Activated T-cell treated with anti-CD3 and anti-CD28 coated beads, Interleukin-2, amount 50 U/mL, for 4 hours (primary cell): ENCODE measurements at regions not wholly inside any gene's neighbourhood (a gene's known extent, or its start where the extent isn't known, plus 50 kb on each side); places are given as distances from the start of the nearest gene placed in this dataset.

Source experiments
- ATAC-seq, 2 donors: fragments of 200-7000 bp; cut with Tn5 transposase; one replicate each; pipeline ENCODE4 v1.10.0; 2021
- DNase-seq: peaks from one replicate; pipeline ENCODE4 v3.0.0-alpha.2; 2020
- H3K27me3 Mint-ChIP-seq: one replicate; pipeline ENCODE4 v1.8.0; 2021; ENCODE audit warnings: low read depth, mixed read lengths
- H3K36me3 Mint-ChIP-seq: one replicate; pipeline ENCODE4 v1.8.0; 2022; ENCODE audit warnings: mixed read lengths; ENCODE audit not compliant: insufficient read depth
- H3K4me1 Mint-ChIP-seq: one replicate; pipeline ENCODE4 v1.8.0; 2021; ENCODE audit warnings: low read depth, mixed read lengths
- H3K4me3 Mint-ChIP-seq: one replicate; pipeline ENCODE4 v1.8.0; 2021; ENCODE audit warnings: mild to moderate bottlenecking, moderate library complexity, mixed read lengths
- H3K9me3 Mint-ChIP-seq: one replicate; pipeline ENCODE4 v1.8.0; 2021; ENCODE audit warnings: mixed read lengths

GRCh38 chr15:96390986-96391385 is 60.5 kb downstream of the NR2F2 start:
- no peaks in the 10 kb centered on the region for H3K9me3 Mint-ChIP-seq
- DNase-seq (no peak), ATAC-seq (no peak)
- peaks cover 6% of the 10 kb centered on the region for H3K27me3 Mint-ChIP-seq
- H3K4me1 Mint-ChIP-seq: no peaks in the 10 kb centered on the region
- H3K4me3 Mint-ChIP-seq: no peak overlapping the region
- H3K36me3 Mint-ChIP-seq: no peaks in the 10 kb centered on the region

GRCh38 chr15:96392380-96393208 is 62.1 kb downstream of the NR2F2 start:
- Mint-ChIP-seq H3K36me3 (no peaks in the 10 kb centered on the region), H3K9me3 (no peaks in the 10 kb centered on the region), H3K4me1 (no peaks in the 10 kb centered on the region), H3K27me3 (peaks cover 8% of the 10 kb centered on the region), H3K4me3 (no peak overlapping the region)
- no peak for DNase-seq
- ATAC-seq: no peak

- no peaks in the 10 kb centered on the region for H3K4me1 Mint-ChIP-seq
- peaks cover 8% of the 10 kb centered on the region for H3K27me3 Mint-ChIP-seq
- ATAC-seq: no peak
- DNase-seq: no peak
- H3K4me3 Mint-ChIP-seq: no peak overlapping the region
- H3K9me3 Mint-ChIP-seq: no peaks in the 10 kb centered on the region
- no peaks in the 10 kb centered on the region for H3K36me3 Mint-ChIP-seq
Measured at GRCh38 chr15:96393209-96393513, 62.7 kb downstream of the NR2F2 start.

GRCh38 chr15:96395687-96396086 is 65.2 kb downstream of the NR2F2 start:
- Mint-ChIP-seq H3K4me1 (no peaks in the 10 kb centered on the region), H3K4me3 (no peak overlapping the region), H3K9me3 (no peaks in the 10 kb centered on the region), H3K27me3 (peaks cover 13% of the 10 kb centered on the region), H3K36me3 (no peaks in the 10 kb centered on the region)
- DNase-seq: no peak
- ATAC-seq: no peak

GRCh38 chr15:96398776-96399175 is 68.3 kb downstream of the NR2F2 start:
- Mint-ChIP-seq H3K27me3 (peaks cover 16% of the 10 kb centered on the region), H3K36me3 (no peaks in the 10 kb centered on the region), H3K4me1 (no peaks in the 10 kb centered on the region), H3K9me3 (no peaks in the 10 kb centered on the region), H3K4me3 (no peak overlapping the region)
- no peak for DNase-seq
- no peak for ATAC-seq

- no peaks in the 10 kb centered on the region for H3K36me3 Mint-ChIP-seq
- no peak for DNase-seq
- H3K4me1 Mint-ChIP-seq: no peaks in the 10 kb centered on the region
- no peak for ATAC-seq
- peaks cover 26% of the 10 kb centered on the region for H3K27me3 Mint-ChIP-seq
- H3K4me3 Mint-ChIP-seq: no peak overlapping the region
- H3K9me3 Mint-ChIP-seq: no peaks in the 10 kb centered on the region
Measured at GRCh38 chr15:96402403-96402802, 71.9 kb downstream of the NR2F2 start.

- H3K4me1 Mint-ChIP-seq: no peaks in the 10 kb centered on the region
- H3K9me3 Mint-ChIP-seq: no peaks in the 10 kb centered on the region
- H3K36me3 Mint-ChIP-seq: no peaks in the 10 kb centered on the region
- no peak for ATAC-seq
- H3K4me3 Mint-ChIP-seq: no peak overlapping the region
- peaks cover 31% of the 10 kb centered on the region for H3K27me3 Mint-ChIP-seq
- no peak for DNase-seq
Measured at GRCh38 chr15:96403071-96403470, 72.6 kb downstream of the NR2F2 start.

GRCh38 chr15:96403932-96404331 is 73.4 kb downstream of the NR2F2 start:
- no peaks in the 10 kb centered on the region for H3K4me1 Mint-ChIP-seq
- no peaks in the 10 kb centered on the region for H3K9me3 Mint-ChIP-seq
- ATAC-seq: no peak
- no peaks in the 10 kb centered on the region for H3K36me3 Mint-ChIP-seq
- DNase-seq: no peak
- H3K4me3 Mint-ChIP-seq: no peak overlapping the region
- H3K27me3 Mint-ChIP-seq: peaks cover 37% of the 10 kb centered on the region

- ATAC-seq (no peak), DNase-seq (no peak)
- H3K36me3 Mint-ChIP-seq: no peaks in the 10 kb centered on the region
- peaks cover 39% of the 10 kb centered on the region for H3K27me3 Mint-ChIP-seq
- peaks cover 2% of the 10 kb centered on the region for H3K4me1 Mint-ChIP-seq
- H3K9me3 Mint-ChIP-seq: no peaks in the 10 kb centered on the region
- no peak overlapping the region for H3K4me3 Mint-ChIP-seq
Measured at GRCh38 chr15:96404560-96404959, 74.1 kb downstream of the NR2F2 start.

GRCh38 chr15:96406291-96406690 is 75.8 kb downstream of the NR2F2 start:
- H3K4me3 Mint-ChIP-seq: no peak overlapping the region
- ATAC-seq (no peak), DNase-seq (no peak)
- no peaks in the 10 kb centered on the region for H3K9me3 Mint-ChIP-seq
- peaks cover 50% of the 10 kb centered on the region for H3K27me3 Mint-ChIP-seq
- no peaks in the 10 kb centered on the region for H3K36me3 Mint-ChIP-seq
- peaks cover 2% of the 10 kb centered on the region for H3K4me1 Mint-ChIP-seq

- Mint-ChIP-seq H3K9me3 (no peaks in the 10 kb centered on the region), H3K4me1 (peaks cover 2% of the 10 kb centered on the region), H3K27me3 (peaks cover 54% of the 10 kb centered on the region), H3K36me3 (no peaks in the 10 kb centered on the region), H3K4me3 (no peak overlapping the region)
- no peak for DNase-seq
- no peak for ATAC-seq
Measured at GRCh38 chr15:96406701-96407100, 76.2 kb downstream of the NR2F2 start.

- no peak for ATAC-seq
- no peaks in the 10 kb centered on the region for H3K9me3 Mint-ChIP-seq
- DNase-seq: no peak
- H3K4me3 Mint-ChIP-seq: no peak overlapping the region
- H3K27me3 Mint-ChIP-seq: peaks cover 57% of the 10 kb centered on the region
- peaks cover 2% of the 10 kb centered on the region for H3K4me1 Mint-ChIP-seq
- no peaks in the 10 kb centered on the region for H3K36me3 Mint-ChIP-seq
Measured at GRCh38 chr15:96407482-96407881, 77.0 kb downstream of the NR2F2 start.

- Mint-ChIP-seq H3K4me1 (peaks cover 2% of the 10 kb centered on the region), H3K27me3 (peaks cover 62% of the 10 kb centered on the region), H3K9me3 (no peaks in the 10 kb centered on the region), H3K4me3 (no peak overlapping the region), H3K36me3 (no peaks in the 10 kb centered on the region)
- no peak for ATAC-seq
- DNase-seq: no peak
Measured at GRCh38 chr15:96408591-96409183, 78.2 kb downstream of the NR2F2 start.

- H3K9me3 Mint-ChIP-seq: no peaks in the 10 kb centered on the region
- H3K4me1 Mint-ChIP-seq: peaks cover 2% of the 10 kb centered on the region
- DNase-seq (no peak), ATAC-seq (no peak)
- no peak overlapping the region for H3K4me3 Mint-ChIP-seq
- H3K27me3 Mint-ChIP-seq: peaks cover 66% of the 10 kb centered on the region
- no peaks in the 10 kb centered on the region for H3K36me3 Mint-ChIP-seq
Measured at GRCh38 chr15:96409215-96410138, 79.0 kb downstream of the NR2F2 start.
